Right lobe of liver (tissue), 4 donors: ENCODE measurements at regions not wholly inside any gene's neighbourhood (a gene's known extent, or its start where the extent isn't known, plus 50 kb on each side); places are given as distances from the start of the nearest gene placed in this dataset.

Source experiments
- POLR2A ChIP-seq: fragments of 450-650 bp; IDR thresholded peaks from one replicate; pipeline ENCODE4 v1.6.1; 2017; ENCODE audit warnings: antibody characterized with exemption, mild to moderate bottlenecking
- TF ChIP-seq, protein P1 (sequence below), 4 donors: fragments of 200-600 bp in 3 of 4; fragments of 450-650 bp in 1 of 4; IDR thresholded peaks; one replicate each; pipeline versions ENCODE4 v1.5.1 to v1.8.0; 2016 to 2022; ENCODE audit warnings: antibody characterized with exemption in 4 of 4, mild to moderate bottlenecking in 2 of 4
- donor health status: DM: no; HTN: no; CAD: no.
- donor health status: DM: no; HTN: no; CAD: no.
- donor health status: DM: no; HTN: yes; CAD: no.

DNA sequence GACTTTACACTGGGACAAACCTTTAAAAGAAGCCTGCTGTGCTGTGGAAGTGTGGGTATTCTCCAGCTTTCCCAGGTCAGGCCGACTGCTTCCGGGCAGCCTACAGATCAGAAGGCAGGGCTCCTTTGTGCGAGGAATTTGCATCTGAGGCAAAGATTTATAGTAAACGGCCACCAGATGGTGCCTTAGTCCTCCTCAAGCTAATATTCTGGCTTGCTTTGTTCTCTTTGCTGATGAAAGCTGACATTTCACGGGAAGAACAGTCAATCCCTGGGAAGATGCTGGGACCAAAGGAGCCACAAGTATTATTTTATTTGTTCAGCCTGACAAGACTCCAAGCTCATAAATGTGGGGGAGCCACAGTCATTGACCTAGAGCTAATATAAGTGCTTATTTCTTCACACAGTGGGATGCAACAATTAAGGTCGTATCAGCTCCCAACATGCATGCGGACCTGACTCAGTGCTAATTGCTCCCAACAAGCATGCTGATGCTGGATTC is 120.7 kb upstream of the TRIM2 start:
- TF ChIP-seq, protein P1, sequence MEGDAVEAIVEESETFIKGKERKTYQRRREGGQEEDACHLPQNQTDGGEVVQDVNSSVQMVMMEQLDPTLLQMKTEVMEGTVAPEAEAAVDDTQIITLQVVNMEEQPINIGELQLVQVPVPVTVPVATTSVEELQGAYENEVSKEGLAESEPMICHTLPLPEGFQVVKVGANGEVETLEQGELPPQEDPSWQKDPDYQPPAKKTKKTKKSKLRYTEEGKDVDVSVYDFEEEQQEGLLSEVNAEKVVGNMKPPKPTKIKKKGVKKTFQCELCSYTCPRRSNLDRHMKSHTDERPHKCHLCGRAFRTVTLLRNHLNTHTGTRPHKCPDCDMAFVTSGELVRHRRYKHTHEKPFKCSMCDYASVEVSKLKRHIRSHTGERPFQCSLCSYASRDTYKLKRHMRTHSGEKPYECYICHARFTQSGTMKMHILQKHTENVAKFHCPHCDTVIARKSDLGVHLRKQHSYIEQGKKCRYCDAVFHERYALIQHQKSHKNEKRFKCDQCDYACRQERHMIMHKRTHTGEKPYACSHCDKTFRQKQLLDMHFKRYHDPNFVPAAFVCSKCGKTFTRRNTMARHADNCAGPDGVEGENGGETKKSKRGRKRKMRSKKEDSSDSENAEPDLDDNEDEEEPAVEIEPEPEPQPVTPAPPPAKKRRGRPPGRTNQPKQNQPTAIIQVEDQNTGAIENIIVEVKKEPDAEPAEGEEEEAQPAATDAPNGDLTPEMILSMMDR (IDR thresholded peaks at IDR 0.05) = peak; percentile 56 to 65 (median 61)
- TF ChIP-seq POLR2A = no peak
